T-cell (primary cell): ENCODE measurements at regions not wholly inside any gene's neighbourhood (a gene's known extent, or its start where the extent isn't known, plus 50 kb on each side); places are given as distances from the start of the nearest gene placed in this dataset.

Experiments
- ATAC-seq, 4 experiments: fragments of 200-7000 bp in 3 of 4; fragments of 150-1000 bp in 1 of 4; cut with Tn5 transposase; replicated peaks in 1 of 4; 1 replicate in 3 of 4; 2 replicates in 1 of 4; pipeline ENCODE4 v1.10.0; 2021; ENCODE audit warnings: moderate library complexity in 3 of 4, mild to moderate bottlenecking in 2 of 4, moderate number of reproducible peaks in 1 of 4
- CTCF ChIA-PET, 2 donors: fragments of 300-600 bp; sonication (Branson Sonifier 250); formaldehyde crosslinking; loops; one replicate each; lab custom pipeline; 2022; ENCODE audit warnings: antibody characterized with exemption in 2 of 2; lab: Charles Lee
- POLR2A ChIA-PET, 2 donors: fragments of 300-600 bp; sonication (Branson Sonifier 250); formaldehyde crosslinking; loops; one replicate each; lab custom pipeline; 2022; ENCODE audit warnings: antibody characterized with exemption in 2 of 2; lab: Charles Lee
- DNase-seq, 35 experiments: peaks; one replicate each; pipeline versions ENCODE4 v3.0.0 to v3.0.0-alpha.2; 2013 to 2023
- H3K27ac ChIP-seq: one replicate; pipeline ENCODE4 v1.5.1; 2013; ENCODE audit warnings: low read length
- H3K27me3 ChIP-seq, 2 experiments: replicated peaks in 1 of 2; 1 replicate in 1 of 2; 2 replicates in 1 of 2; pipeline versions ENCODE4 v1.6.1 to v1.7.0; 2013; ENCODE audit warnings: low read length in 1 of 2, mixed read lengths in 1 of 2; ENCODE audit not compliant: control insufficient read depth in 2 of 2, insufficient read depth in 2 of 2; ENCODE audit errors: extremely low read depth in 1 of 2
- H3K36me3 ChIP-seq, 2 donors: 1 replicate in 1 of 2; 2 replicates in 1 of 2; pipeline versions ENCODE4 v1.6.1 to v1.7.0; 2013; ENCODE audit warnings: low read length in 1 of 2; ENCODE audit not compliant: control insufficient read depth in 2 of 2, insufficient read depth in 1 of 2; ENCODE audit errors: extremely low read depth in 1 of 2
- H3K4me1 ChIP-seq, 2 experiments: 1 replicate in 1 of 2; 2 replicates in 1 of 2; pipeline versions ENCODE4 v1.6.1 to v1.7.0; 2013; ENCODE audit warnings: low read length in 2 of 2, mixed read lengths in 1 of 2; ENCODE audit not compliant: insufficient read depth in 2 of 2, control insufficient read depth in 1 of 2; ENCODE audit errors: extremely low read depth in 1 of 2
- H3K4me3 ChIP-seq, 2 donors: 1 replicate in 1 of 2; 2 replicates in 1 of 2; pipeline versions ENCODE4 v1.5.1 to v1.7.0; 2013; ENCODE audit warnings: mild to moderate bottlenecking in 2 of 2, low read length in 1 of 2, moderate library complexity in 1 of 2; ENCODE audit not compliant: control insufficient read depth in 1 of 2; ENCODE audit errors: extremely low read depth in 1 of 2
- H3K9me3 ChIP-seq: 2 replicates; pipeline ENCODE4 v1.7.0; 2013
- H3K27ac Mint-ChIP-seq, 2 donors: one replicate each; pipeline ENCODE4 v1.8.0; 2020 to 2021; ENCODE audit warnings: mild to moderate bottlenecking in 2 of 2, mixed read lengths in 2 of 2
- H3K27me3 Mint-ChIP-seq, 2 donors: one replicate each; pipeline ENCODE4 v1.8.0; 2021 to 2022; ENCODE audit warnings: mixed read lengths in 2 of 2
- H3K36me3 Mint-ChIP-seq: one replicate; pipeline ENCODE4 v1.8.0; 2021; ENCODE audit warnings: mixed read lengths
- H3K4me1 Mint-ChIP-seq, 3 donors: one replicate each; pipeline ENCODE4 v1.8.0; 2020 to 2022; ENCODE audit warnings: mixed read lengths in 3 of 3, mild to moderate bottlenecking in 1 of 3
- H3K4me3 Mint-ChIP-seq, 3 donors: one replicate each; pipeline ENCODE4 v1.8.0; 2020 to 2022; ENCODE audit warnings: mild to moderate bottlenecking in 3 of 3, mixed read lengths in 3 of 3, moderate library complexity in 3 of 3
- H3K9me3 Mint-ChIP-seq, 3 donors: one replicate each; pipeline ENCODE4 v1.8.0; 2020 to 2022; ENCODE audit warnings: mixed read lengths in 3 of 3
- WGBS: methylation state at CpG from one replicate; pipeline ENCODE4 v1.1.5; 2013; ENCODE audit warnings: missing lambda C conversion rate; ENCODE audit not compliant: insufficient coverage; 5-methylcytosine and 5-hydroxymethylcytosine counted together

- Mint-ChIP-seq H3K9me3 (peaks cover 4 to 8% (median 4%) of the 10 kb centered on the region in 3 donors), H3K27ac (no peak overlapping the region), H3K27me3 (peaks cover 29 to 34% of the 10 kb centered on the region in 2 donors), H3K4me3 (no peak overlapping the region), H3K4me1 (no peaks in the 10 kb centered on the region), H3K36me3 (peaks cover 7% of the 10 kb centered on the region)
- Histone ChIP-seq H3K9me3 (no peaks in the 10 kb centered on the region), H3K4me1 (no peaks in the 10 kb centered on the region), H3K27ac (no peak overlapping the region), H3K4me3 (no peak overlapping the region), H3K27me3 (peaks cover 0 to 22% of the 10 kb centered on the region in 2 experiments), H3K36me3 (no peaks in the 10 kb centered on the region)
- ATAC-seq, result no peak
- no peak for DNase-seq
- 94% methylated on average over 8 of the region's 16 CpGs for WGBS
- POLR2A ChIA-PET, result no interaction called here
- CTCF ChIA-PET, result no interaction called here
These were observed 53.7 kb upstream of the ZNF267 start for GRCh38 chr16:31819948-31820347.
